ENCODE measurements at regions not wholly inside any gene's neighbourhood (a gene's known extent, or its start where the extent isn't known, plus 50 kb on each side); places are given as distances from the start of the nearest gene placed in this dataset.

DNA sequence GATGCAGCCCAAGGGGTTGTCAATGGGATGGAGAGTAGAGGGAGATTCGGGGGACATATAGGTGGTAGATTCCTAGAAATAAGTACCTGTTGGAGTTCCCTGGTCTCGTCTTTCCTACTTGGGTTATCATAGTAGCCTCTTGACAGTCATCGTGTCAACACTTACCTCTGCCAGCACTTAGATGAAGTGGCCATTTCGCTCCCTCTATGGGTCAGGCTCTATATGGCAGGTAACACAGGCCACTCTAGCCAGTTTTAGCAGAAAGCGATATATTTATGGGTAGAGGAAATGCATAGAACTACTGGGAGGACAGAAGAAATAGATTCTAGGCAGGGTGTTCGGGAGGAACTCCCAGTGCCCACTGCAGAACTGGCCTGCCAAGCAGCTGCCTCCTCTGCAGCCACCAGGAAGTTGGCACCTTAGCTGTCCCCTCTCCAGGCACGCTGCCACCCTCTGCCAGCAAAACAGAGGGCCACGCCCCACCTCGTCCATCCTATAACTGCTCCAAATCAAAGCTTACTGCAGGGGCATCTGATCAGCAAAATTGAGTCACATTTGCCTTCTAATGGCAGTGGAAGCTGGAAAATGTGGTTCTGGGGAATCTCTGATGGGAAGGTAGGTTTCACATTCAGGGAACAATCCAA is 181.3 kb downstream of the INSIG2 start:
- TF ChIP-seq, protein P1, sequence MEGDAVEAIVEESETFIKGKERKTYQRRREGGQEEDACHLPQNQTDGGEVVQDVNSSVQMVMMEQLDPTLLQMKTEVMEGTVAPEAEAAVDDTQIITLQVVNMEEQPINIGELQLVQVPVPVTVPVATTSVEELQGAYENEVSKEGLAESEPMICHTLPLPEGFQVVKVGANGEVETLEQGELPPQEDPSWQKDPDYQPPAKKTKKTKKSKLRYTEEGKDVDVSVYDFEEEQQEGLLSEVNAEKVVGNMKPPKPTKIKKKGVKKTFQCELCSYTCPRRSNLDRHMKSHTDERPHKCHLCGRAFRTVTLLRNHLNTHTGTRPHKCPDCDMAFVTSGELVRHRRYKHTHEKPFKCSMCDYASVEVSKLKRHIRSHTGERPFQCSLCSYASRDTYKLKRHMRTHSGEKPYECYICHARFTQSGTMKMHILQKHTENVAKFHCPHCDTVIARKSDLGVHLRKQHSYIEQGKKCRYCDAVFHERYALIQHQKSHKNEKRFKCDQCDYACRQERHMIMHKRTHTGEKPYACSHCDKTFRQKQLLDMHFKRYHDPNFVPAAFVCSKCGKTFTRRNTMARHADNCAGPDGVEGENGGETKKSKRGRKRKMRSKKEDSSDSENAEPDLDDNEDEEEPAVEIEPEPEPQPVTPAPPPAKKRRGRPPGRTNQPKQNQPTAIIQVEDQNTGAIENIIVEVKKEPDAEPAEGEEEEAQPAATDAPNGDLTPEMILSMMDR (IDR thresholded peaks at IDR 0.05; ENCODE audit: insufficient read depth, low read depth, low read length): no peak
- TF ChIP-seq EZH2 (IDR thresholded peaks at IDR 0.05; ENCODE audit: insufficient read depth, low read length): no peak
